ENCODE measurements at regions not wholly inside any gene's neighbourhood (a gene's known extent, or its start where the extent isn't known, plus 50 kb on each side); places are given as distances from the start of the nearest gene placed in this dataset.

GRCh38 chr11:80525663-80526405 is 1085.0 kb upstream of the TENM4 start:
- no peak for DNase-seq

DNA sequence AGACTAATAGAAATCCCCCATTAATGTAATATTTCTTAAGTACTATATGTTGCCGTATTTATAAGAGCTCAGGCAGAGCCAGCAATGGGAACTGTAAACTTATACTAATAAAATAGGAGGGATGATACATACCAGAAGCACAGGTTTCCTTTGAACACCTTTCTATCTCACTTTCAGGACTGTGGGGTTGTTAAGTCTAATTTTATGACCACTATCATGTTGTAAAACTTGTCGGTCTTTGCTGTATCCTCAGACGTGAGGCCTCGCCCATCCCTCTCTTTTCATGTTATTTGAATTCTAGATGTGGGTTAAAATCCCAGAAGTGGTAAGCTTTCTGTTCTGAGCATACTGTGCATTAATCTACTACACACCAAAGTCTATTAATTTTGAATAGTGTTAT is 1083.5 kb upstream of the TENM4 start:
- DNase-seq, result no peak

GRCh38 chr11:80523057-80523456 is 1082.2 kb upstream of the TENM4 start:
- DNase-seq, result no peak

DNA sequence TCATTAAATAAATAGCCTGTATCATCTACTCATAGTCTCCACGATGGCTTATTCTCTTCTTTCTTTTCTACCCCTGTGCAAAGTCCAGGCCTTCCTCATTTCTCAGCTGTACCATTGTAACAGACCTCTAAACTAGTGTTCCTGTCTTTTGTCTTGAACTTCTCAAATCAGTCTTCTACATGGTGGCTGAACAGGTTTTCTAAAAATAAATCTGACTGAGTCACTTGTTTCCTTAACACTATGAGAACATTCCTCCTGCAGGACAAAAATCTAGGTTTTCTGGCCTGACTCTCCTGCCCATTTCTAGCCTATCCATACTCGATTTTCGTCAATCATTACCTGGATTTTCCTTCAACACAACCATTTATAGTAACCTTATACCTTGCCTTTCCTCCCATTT is 1080.8 kb upstream of the TENM4 start:
- DNase-seq, result no peak

DNA sequence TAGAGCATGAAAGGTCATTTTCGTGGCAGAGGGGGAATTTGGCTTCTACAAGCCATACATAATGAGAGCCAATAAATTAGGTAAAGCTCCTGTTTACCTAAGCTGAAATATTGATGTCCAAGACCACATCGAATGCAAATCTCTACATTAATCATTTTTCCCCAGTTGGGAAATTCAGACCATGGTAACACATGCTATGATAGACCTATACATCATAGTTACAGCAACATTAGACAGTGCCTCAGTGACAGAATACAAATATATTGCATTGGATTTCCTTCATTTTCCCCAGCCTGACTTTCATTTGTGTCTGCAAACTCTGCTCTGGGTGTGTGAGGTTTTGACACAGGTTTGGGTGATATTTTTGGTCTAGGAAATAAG is 1079.7 kb upstream of the TENM4 start:
- DNase-seq, result no peak

GRCh38 chr11:80519596-80520506 is 1079.0 kb upstream of the TENM4 start:
- DNase-seq, result no peak

- DNase-seq, result no peak
Measured at GRCh38 chr11:80517701-80518100, 1076.9 kb upstream of the TENM4 start.

- no peak for DNase-seq
Measured at GRCh38 chr11:80515097-80515496, 1074.3 kb upstream of the TENM4 start.

DNA sequence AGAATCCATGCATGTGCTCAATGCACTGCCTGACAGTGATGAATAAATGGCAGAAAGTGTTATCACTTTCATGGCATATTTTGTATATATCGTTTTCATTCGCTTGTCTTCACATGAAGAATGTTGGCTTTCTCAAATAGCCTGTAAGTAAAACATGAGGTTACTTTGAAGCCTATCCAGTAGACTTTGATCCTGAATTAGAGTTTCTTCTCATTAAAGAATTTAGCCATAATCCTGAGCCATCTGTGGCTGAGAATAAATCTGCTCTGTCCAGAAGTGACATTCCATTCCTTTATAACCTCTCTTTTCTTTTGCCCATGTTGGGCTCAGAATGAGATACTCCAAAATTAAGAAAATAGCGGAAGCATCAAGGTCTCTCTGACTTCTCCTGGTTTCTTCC is 1071.7 kb upstream of the TENM4 start:
- no peak for DNase-seq

DNA sequence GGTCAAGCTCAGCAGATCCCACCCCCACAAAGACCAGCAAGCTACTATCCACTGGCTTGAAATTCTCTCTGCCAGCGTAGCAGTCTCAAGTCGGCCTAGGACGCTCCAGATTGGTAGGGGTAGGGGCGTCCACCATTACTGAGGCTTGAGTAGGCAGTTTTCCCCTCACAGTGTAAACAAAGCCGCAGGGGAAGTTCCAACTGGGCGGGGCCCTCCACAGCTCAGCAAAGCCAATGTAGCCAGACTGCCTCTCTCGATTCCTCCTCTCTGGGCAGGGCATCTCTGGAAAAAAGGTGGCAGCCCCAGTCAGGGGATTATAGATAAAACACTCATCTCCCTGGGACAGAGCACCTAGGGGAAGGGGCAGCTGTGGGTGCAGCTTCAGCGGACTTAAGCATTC is 1064.9 kb upstream of the TENM4 start:
- DNase-seq, result no peak

- DNase-seq, result no peak
Measured at GRCh38 chr11:80503990-80504389, 1063.2 kb upstream of the TENM4 start.

GRCh38 chr11:80502511-80502910 is 1061.7 kb upstream of the TENM4 start:
- DNase-seq, result no peak

- DNase-seq, result no peak
Measured at GRCh38 chr11:80495116-80495515, 1054.3 kb upstream of the TENM4 start.

DNA sequence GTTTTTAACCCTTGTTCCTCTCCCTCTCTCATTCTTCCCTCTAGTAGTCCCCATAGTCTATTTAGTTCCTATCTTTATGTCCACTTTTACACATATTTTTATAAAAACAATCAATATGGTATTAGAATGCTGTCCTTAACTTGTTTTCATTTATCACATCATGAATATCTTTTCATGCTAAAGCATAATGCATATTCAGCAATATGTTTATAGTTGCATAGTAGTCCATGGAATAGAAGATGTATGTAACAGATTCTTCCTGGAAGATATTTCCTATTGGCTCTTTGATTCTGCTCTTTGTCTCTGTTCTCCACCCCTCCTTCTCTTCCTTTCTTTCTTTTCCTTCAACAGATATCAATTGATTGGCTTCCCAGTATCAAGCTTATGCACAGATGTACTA is 1047.1 kb upstream of the TENM4 start:
- no peak for DNase-seq

DNA sequence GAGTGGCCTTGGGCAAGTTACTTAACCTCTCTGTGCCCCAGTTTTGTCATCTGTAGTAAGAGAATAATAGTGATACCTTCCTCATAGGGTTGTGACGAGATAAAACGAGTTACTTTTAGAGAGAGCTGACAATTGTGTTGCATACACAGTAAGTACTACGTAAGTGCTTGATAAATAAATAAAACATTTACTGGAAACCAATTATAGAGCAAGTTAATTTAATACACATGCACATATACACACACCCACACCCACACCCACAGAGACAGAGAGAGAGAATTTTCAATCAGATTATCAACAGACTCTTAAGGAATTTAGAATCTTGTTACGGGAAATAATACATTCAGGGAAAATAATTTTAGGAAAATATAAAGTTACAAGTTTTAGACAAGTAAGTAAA is 1045.8 kb upstream of the TENM4 start:
- no peak for DNase-seq

DNA sequence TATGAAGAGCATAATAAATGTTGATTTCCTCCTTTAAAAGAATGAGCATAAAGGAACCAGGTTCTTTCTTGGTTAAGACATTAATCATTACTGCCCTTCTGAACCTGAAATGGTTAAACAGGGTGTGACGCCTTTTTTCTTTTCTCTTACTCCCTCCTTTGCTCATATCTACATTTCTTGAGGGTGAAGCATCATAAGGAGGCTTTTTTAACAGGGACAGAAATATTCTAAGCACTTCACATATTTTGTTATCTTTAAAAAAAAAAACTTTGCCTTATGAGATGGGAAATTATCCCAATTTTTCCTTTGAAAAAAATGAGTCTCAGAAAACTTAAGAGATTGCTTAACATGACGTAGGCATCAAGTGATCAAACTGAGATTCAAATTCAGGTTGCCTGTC is 1036.3 kb upstream of the TENM4 start:
- DNase-seq, result no peak

- no peak for DNase-seq
Measured at GRCh38 chr11:80473562-80473961, 1032.7 kb upstream of the TENM4 start.

- no peak for DNase-seq
Measured at GRCh38 chr11:80469871-80470270, 1029.0 kb upstream of the TENM4 start.

DNA sequence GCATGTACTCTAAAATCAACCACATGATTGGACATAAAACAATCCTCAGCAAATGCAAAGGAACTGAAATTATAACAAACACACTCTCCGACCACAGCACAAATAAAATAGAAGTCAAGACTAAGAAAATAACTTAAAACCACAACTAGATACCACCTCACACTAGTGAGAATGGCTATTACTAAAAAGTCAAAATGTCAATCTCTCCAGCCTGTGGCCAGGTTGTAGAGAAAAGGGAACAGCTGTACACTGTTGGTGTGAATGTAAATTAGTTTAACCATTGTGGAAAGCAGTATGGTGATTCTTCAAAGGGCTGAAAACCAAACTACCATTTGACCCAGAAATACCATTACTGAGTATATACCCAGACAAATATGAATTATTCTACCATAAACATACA is 1025.7 kb upstream of the TENM4 start:
- DNase-seq, result no peak

DNA sequence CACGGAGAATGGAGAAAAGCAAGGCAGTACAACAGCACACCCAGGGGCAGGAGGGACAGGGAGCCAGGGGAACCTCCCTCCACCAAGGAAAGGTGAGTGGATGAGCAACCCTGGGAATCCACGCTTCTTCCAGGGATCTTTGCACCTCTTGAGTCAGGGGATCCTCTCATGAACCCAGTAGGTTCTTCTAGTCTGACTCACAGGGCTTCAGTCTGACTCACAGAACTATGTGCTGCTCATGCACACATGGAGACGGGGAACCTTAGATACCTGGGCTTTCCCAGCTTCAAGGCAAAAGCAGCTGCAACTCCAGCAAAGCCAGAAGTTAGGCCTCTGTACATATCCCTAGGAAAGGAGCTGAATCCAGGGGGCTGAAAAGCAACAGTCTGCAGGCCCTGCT is 1021.4 kb upstream of the TENM4 start:
- no peak for DNase-seq

DNA sequence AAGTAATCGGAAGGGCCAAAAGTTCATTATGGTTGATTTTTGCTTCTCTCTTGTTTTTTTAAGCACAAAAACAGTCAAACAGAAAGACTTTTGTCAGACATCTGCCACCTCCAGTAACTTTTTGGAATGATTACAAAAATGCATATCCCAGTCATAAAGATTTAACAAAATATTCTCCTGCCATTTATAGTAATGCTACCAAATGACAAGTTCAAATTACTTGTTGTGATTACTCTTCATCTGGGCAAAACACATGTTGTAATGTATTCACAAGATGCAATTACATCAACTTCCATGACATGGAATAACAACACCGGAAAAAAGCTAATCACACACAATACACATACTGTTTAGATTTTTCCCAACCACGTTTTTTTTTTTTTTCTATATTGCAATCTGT is 1017.5 kb upstream of the TENM4 start:
- DNase-seq, result no peak

GRCh38 chr11:80457823-80458222 is 1017.0 kb upstream of the TENM4 start:
- DNase-seq, result no peak

DNA sequence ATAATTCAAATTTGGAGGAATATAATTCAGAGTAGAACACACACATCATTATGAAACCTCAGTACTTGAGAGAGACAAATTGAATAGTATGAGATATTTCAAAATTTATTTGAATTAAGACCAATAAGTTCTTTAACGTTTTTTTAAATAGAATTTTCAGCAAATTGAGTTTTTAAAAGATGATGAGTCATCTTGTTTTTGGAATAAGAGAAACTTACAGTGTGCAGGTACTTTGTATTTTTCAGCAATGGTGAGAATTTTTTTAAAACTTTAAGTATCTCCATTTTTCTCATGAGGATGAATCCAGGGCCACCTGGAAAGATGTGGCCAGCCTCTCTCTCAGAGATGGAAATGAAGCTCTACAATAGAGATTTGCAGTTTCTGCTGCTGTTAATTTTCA is 1015.0 kb upstream of the TENM4 start:
- no peak for DNase-seq

GRCh38 chr11:80451105-80451504 is 1010.3 kb upstream of the TENM4 start:
- DNase-seq, result no peak
